Stimulated activated CD4-positive, alpha-beta T cell treated with anti-CD3 and anti-CD28 coated beads, Interleukin-1b, Interleukin-23, amount 100 ng/mL, for 48 hours (primary cell): ENCODE measurements at regions not wholly inside any gene's neighbourhood (a gene's known extent, or its start where the extent isn't known, plus 50 kb on each side); places are given as distances from the start of the nearest gene placed in this dataset.

Experiments
- DNase-seq: peaks from one replicate; pipeline ENCODE4 v3.0.0-alpha.2; 2020

DNA sequence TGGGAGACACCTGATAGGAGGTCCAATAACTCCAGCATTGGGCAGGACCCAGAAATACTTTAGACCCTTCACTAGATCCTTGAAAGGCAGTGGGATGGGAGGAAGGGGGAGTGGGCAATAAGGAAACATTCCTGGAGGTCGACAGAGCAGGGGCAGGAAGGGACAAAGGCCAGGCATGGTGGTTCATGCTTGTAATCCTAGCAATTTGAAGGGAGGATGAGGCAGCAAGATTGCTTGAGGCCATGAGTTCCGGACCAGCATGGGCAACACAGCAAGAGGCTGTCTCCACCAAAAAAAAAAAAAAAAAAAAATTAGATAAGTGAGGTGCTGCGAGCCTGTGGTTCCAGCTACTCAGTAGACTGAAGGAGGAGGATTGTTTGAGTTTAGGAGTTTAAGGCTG lies 134.9 kb downstream of the JCAD start:
- no peak for DNase-seq

DNA sequence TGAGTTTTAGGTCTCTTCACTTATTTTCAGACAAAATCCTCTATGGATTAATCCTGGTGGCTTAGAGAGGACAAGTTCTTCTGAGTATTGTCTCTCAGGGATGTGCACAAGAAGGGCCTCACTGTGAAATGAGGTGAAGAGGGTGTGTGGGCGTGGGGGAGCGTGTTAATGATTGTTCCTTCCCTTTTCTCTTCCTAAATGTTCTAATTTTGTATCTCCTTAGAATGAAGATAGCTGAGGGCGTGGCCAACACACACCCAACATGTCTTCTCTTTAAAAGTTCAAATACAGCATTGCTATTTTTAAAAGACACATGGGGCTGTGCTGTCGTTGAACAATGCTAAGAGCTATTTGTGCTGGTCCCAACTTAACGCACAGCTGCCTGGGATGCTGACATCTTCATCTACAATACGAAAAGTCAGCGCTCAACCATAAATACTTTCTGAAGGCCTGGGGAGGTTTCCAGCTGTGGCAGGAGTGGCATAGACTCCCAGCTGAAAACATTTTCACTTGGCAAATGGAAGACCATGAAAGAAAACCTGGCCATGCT lies 135.9 kb downstream of the JCAD start:
- no peak for DNase-seq

DNA sequence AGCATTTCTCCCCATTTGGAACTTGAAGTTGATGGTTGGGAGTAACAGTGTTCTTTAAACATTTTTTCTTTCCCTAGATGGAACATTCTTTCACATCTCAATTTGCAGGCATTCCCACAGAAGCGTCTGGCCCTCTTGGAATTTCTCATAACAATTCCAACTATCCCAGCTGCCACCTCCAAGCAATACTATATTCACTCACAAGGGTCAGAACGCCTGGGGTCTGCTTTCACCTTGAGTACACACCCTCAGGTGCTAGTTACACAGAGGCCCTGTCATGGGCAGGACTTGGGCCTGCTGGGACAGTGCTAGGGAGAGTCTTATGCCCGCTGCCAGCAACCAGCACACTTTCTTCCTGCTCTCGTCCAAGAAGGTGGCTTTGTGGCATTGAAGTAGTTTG lies 136.5 kb downstream of the JCAD start:
- DNase-seq, result no peak

DNA sequence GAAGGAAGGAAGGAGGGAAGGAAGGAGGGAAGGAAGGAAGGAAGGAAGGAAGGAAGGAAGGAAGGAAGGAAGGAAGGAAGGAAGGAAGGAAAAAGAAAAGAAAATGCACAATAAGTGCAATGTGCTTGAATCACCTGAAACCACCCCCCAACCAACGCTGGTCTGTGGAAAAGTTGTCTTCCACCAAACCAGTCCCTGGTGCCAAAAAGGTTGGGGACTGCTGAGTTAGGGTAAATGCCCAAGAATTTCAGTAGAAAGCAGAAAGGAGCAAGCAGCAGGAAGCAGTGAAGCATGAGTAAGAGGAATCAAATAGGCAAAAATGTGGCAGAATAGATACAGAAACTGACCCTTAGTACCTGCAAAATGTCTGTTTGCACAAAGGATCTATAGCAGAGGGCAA lies 137.2 kb downstream of the JCAD start:
- DNase-seq, result no peak

DNA sequence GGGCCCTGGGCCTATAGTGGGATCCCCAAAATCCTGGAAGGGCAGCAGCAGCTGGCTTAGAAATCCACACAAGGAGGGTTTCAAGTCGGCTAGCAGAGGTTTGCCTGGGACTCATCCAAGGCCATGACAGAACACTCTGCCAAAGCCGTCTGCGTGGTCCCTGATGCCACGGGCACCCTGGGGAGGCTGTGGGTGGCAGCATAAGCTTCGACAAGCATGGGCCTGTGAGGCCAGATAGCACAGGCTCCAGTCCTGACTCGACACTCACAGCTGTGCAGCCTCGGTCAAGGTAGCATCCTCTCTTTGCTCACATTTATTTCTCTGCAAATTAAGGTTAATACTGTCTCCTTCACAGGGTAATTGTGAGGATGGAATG lies 138.3 kb downstream of the JCAD start:
- no peak for DNase-seq

DNA sequence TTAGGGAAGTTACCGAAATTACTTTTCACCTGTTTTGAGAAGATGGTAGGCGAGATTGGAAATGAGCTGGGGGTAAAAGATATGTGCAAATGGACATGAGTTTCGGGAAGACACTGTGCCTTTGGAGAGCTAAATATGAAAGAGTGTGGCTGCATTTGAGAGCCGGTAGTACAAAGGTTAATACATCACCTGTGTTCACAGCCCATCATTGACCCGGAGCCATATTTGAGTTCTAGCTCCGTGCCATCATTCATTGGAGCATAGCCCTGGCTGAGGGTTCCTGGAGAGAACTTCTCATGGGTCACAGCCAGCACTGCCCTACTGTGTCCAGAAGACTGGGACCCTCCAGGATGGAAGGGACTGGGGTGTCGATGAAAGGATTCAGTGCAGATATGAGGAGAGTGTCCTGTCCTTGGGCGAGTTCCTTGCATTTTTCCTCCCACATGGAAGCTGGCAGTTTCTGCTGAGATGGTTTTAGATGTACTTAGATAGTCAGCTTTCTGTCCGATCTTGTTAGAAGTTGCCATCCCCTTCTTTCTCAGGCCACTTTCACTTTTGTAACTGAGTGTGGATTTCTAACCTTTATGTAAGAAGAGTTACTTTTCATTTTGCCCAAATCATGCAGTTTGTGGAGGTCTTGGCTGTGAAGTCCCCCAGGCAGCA lies 138.8 kb downstream of the JCAD start:
- no peak for DNase-seq

DNA sequence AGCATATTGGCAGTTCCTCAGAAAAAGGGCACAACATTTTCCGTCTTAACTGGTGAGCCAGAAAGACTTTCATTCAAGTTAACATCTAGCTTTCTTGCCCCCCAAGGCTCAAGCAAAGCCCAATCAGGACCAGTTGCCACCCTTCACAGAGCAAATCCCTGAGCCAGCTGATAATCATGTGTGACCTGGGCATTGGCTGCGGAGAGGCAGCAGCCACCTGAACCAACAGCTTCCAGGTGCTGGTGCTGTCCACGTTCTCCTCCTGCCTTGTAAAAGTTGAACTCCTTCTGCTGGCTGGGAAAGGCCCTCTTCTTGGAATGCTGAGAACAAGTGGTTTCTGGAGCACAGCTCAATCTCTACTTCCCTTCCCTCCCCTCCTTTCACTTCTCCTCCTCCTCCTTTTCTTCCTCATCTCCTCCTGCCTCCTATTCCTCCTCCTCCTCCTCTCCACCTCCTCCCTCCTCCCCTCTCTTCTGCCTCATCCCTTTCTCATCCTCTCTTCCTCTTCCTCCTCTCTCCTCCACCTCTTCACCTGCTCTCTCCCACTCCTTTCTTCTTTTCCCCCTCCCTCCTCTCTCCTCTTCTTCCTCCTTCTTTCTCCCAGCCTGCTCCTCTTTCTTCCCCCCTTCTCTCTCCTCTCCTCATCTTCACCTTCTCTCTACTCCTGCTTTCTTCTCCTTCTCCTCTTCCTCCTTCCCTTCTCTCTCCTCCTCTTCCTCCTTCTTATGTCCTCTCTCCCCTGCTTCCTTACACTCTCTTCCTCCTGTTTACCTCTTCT lies 140.6 kb downstream of the JCAD start:
- no peak for DNase-seq

DNA sequence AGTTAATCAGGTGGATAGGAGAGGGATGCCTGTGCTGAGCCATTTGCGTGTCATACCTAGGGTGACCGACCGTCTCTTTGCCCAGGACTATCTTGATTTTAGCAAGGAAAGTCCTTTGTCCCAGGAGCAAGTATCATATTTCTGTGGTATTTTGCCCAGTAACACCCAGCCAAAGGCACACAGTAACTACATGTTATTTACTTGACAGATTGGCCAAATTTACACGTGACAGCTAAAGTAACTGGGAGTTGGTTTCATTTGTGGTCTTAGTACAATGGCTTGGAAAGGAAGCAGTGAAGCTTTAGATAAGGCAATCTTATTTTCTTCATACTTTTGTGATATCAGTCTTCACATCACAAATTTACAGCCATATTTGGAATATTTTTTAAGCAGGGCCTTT lies 142.1 kb downstream of the JCAD start:
- no peak for DNase-seq

DNA sequence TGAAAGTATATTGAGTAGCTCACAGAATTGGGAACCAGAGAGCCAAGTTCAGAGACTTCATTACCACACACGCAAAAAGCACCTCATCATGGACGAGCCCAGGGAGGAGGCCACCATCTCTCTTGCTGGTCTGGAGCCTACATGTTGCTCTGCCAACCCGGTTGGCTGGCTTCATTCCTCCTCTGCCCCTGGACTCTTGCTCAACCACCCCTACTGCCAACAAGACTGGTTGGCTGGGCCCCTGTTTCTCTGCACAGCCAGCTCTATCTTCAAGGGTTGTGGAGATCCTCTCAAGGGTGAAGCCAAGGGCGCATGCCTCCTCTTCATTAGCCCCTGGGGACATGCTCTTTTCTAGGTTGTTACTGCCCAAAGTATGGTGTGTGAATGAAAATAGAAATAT lies 142.7 kb downstream of the JCAD start:
- no peak for DNase-seq

DNA sequence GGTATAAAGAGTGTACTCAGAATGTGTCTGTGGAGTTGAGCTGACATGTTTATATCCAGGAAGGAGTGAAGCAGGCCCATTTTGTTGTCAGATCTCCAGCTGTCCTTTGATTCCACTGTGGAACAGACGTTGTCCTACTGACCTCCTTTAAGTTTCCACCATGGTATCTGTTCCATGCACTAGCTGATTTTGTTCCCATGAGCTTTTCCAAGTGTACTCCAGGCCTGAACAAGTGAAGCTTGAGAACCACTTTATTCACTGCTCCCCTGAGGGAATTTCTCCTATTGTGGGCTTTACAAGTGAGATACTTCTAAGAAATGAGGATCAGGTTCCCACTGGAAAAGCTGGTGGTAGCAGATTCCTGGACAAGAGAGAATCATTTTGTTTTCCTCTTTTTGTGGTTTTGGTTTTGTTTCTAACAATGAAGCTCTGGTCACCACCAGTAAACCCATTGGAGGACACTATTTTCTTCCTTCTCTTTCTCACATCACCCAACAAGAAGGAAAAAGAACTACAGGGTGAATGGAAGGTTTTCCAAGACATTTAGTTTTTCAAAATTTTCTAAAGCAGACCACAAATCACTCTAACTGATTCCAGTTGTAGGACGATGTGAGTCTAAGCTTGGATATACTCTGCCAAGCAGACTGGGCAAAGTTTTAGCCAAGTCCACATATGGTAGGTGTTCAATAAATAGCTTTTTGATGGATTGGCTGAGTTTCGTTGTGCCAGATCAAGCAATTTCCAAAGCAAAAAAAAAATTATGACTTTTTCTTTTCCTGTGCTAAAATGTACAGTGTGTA lies 144.2 kb downstream of the JCAD start:
- no peak for DNase-seq

DNA sequence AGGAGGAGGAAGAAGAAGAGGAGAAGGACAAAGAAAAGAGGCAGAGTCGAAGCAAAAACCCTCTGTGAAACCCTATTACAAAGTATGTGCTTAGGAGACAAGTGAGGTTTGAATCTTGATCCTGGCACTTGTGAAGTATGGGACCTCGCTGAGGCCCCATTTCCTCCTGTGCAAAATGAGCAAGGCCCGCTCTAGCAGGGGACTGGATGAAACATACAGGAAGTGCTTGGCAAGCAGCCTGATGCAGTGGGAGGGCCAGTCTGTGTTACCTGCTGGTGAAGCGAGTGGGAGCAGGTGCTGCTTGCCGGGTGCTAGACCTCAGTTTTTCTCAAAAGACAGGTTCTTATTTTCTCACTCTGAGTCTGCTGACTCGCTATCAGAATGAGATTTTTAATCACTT lies 150.4 kb downstream of the JCAD start:
- no peak for DNase-seq

DNA sequence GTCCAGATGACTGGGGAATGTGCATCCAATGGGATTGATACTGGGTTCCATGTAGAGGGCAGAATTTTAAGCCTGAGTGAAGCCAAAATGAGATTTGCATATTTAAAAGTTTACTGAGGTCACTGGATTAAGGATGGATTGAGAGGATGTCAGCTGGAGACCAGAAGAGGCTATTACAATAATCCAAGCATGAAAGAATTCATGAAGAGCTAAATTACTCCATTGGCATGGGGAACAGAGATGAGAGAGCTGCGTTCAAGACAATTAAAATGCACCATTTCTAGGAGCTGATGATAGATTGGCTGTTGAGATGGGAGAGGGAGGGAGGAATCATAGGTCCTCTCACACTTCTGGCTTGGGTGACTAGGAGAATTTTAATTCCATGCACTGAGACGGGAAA lies 158.5 kb downstream of the JCAD start:
- no peak for DNase-seq

DNA sequence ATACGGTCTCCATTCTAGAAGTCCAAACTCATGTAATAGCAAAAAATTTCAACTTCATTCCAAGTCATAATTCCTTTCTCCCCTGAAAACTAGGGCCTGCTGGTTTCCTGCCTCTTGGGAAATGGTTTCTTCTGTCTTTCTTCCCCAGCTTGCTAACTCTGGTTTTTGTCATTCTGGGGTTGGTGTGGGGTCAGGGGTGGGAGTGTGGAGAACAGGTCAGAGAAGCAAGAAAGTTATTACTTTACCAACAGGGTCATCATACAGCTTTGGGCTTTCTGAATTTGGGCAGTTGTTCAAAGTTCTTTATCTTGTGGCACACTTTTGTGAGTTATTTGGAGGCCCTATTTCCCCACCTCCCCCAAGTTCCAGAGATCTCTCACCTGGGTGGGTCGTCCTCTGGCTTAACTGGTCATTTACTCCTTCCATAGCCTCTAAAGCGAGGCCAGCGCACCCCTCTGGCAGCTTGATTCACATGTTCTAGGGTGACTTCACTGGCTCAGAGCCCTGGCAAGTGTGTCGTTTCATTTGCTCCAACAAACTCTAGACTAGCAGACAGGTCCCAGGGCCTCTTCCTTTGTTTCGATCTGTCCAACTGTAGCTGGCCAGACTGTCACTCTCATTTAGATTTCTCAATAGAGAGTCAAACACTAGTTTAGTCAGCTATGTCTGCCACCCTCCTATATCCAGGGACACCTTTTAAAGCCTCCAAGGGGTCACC lies 161.2 kb downstream of the JCAD start:
- no peak for DNase-seq

DNA sequence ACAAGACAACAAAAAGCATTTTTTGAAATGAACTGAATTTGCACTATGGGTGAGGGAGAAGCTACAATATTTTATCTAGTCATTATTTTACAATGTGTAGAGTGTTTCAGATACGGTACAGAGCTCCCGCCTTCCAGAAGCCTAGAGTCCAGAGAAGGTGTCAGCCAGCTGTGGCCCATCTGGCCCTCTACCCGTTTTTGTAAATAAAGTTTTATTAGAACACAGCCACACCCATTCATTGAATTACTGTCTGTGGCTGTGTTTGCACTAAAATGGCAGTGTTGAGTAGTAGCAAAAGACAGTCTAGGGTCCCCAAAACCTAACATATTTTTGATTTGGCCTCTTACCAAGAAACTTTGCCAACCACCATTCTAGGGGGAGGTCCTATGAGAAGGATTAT lies 162.0 kb downstream of the JCAD start:
- DNase-seq, result no peak

DNA sequence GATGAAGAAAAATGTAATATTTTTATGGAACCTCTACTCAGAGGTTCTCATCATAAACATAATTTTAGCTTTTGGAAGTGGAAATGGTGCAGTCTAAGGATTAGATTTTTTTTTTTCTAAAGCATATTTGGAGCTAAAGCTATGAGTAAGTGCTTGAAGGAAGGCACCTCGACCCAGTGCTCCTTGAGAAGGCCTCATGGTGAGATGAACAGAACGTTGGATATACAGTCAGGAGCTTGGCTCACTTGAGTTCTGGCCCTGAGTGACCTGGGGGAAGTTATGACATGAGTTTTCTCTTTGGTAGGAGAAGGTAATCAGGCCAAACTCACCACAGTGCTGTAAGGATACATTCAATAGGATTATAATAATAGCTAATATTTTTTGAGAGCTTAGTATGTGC lies 163.3 kb downstream of the JCAD start:
- no peak for DNase-seq

DNA sequence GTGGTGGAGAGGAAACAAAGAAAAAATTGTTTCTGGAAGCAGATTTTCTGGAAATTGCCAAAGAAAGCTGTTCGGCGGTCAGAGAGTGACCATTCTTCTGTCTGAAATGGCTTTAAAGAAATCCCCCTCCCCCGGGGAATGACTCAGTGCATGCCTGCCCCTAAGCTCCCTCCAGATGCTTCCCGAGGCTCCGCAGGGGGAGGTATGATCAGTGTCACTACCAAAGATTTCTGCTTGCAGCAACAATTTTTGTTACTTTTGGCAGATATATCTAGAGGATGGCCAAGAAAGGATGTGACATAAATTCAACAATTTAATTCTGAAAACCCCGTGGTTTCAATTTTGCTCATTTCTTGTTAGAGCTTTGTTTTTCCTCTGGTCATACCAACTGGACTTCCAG lies 163.9 kb downstream of the JCAD start:
- DNase-seq, result no peak

DNA sequence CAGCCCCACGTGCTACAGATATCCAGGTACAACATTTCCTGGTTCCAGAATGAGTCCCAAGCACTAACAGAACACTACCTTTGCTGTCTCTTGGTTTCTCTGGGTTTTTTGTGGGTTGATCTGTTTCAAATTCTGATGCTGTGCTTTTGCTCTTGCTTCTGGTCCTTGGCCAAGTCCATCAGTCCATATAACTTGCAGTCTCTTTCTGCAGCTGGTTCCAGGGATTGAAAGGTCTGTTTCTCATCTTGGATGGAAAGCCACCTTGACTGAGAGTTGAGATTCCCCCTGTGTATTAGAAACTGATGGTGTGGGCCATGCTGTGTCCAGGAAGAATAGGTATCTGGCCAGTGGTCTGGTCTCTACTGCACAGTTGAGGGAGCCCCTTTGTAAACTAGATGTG lies 171.1 kb downstream of the JCAD start:
- no peak for DNase-seq

DNA sequence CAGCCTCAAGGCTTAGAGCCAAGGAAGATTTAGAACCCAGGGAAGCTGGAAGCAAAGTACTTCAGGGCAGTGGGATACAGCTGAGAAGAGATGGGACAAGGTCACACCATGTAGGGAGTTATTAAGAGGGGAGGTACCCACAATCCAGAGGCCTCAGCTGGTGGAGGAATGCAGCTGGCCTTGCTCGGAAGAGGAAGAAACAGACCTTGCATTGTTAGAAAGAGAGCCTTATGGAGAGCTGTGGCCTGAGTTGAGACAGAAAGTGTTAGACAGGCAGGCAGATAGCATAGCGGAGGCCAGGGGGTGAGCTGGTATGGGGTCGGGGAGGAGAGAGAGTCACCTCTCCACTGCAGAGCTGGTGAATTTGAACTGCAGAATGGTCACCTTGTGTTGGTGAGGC lies 173.1 kb downstream of the JCAD start:
- DNase-seq, result no peak

DNA sequence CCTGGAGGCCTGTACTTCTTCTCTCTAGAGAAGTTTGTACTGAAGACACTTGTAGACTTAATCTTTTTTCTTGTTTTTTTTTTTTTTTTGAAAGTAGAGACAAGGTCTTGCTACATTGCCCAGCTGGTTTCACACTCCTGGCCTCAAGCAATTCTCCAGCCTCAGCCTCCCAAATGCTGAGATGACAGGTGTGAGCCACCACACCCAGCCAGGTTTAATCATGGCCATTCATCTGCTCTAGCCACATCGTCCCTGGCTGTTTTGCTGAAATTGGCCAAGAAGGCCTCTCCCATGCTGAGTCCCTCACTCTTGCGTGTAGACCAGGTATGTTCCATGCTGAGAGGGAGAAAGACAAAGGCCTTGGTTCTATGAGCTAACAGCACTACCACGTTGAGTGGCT lies 176.2 kb downstream of the JCAD start:
- no peak for DNase-seq

DNA sequence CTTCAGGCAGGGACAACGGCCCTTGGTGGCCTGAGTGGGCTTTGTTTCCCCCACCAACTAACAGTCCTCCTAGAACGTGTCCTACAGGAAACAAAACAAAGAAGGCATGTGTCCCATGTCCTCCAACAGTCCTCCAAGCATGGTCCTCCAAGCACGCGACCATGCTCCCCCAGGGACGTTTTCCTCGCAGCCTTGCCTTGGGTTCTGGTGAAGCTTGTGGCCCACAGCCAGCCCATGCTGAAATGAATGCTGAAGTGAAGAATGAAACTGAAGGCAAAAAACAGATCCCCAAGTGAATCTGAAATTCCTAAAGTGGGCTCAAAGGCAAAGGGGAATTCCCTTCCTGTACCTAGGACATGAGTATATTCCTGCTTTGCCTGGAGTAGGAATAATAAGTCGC lies 176.6 kb downstream of the JCAD start:
- DNase-seq, result no peak

DNA sequence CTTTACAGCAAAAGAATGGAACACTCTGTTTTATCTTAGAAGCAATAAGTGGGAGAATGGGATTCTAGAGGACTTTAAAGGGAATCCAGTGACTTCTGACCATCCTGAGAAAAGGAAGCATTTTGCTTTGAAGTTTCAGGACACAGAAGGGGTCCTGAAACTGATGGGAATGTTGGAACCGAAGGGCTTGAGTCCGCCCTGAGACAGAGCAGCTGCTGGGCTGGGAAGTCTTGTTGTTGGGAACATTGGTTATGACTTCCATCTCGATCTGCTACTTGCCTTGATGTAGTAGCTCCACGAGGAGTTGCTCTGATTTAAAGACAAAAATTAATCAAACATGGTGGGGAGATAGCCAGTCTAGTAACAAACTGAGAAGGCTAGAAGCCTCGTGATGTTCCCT lies 177.6 kb downstream of the JCAD start:
- no peak for DNase-seq

DNA sequence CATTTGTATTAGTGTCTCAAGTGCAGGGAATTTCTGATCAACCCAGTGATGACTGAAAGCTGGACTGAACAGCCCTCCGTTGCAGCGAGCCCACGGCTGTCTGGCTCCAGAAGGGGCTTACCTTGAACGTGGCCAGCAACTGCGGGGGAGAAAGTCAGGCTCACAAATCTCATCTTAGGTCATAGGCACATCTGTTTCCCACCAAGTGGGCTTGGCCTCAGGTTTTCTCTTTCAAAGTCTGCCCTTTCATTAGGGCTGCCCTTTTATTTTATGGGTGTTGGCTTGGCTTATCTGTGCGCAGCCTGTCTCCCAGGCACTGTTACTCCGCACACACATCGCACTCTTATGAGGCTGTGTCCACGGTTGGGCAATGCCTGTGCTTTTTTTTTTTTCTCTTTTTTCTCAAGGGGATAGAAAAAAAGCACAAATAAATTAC lies 178.0 kb downstream of the JCAD start:
- no peak for DNase-seq

DNA sequence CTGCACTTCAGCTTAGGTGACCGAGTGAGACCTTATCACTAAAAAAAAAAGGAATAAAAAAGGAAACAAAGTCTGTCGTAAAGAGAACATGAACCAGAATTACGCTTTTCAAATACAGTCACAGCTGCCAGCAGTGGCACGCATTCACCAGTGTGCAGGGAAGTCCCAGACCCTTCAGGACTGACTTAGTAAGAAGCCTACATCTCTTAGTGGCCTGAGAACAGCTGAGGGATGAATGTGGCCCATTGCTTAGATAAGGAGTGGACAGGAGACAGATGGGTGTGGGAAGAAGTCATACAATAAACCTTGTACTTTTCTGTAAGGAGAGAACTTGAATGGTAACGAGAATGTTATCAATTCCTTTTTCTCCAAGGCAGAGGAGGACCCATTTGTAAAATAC lies 178.5 kb downstream of the JCAD start:
- no peak for DNase-seq
